Esophagus squamous epithelium (tissue), 5 donors: ENCODE measurements at regions not wholly inside any gene's neighbourhood (a gene's known extent, or its start where the extent isn't known, plus 50 kb on each side); places are given as distances from the start of the nearest gene placed in this dataset.

ENCODE experiments used
- DNase-seq: peaks from one replicate; lab custom pipeline; 2025; lab: John Stamatoyannopoulos, UW
- H3K27ac ChIP-seq, 4 donors: fragments of 200-600 bp; sonication (generic); one replicate each; pipeline ENCODE4 v1.5.1; 2016 to 2019; ENCODE audit warnings: mild to moderate bottlenecking in 1 of 4
- H3K27me3 ChIP-seq, 4 donors: fragments of 200-600 bp; sonication (generic); 1 replicate in 3 of 4; 2 replicates in 1 of 4; pipeline versions ENCODE4 v1.5.1 to v1.6.0; 2017 to 2021; ENCODE audit warnings: antibody characterized with exemption in 1 of 4
- H3K36me3 ChIP-seq, 3 donors: fragments of 200-600 bp; sonication (generic); one replicate each; pipeline ENCODE4 v1.5.1; 2016 to 2019
- H3K4me1 ChIP-seq, 3 donors: fragments of 200-600 bp; sonication (generic); one replicate each; pipeline ENCODE4 v1.5.1; 2017 to 2019
- H3K4me3 ChIP-seq, 4 donors: fragments of 200-600 bp; sonication (generic); 1 replicate in 3 of 4; 2 replicates in 1 of 4; pipeline ENCODE4 v1.5.1; 2016 to 2019; ENCODE audit warnings: mild to moderate bottlenecking in 2 of 4, moderate library complexity in 1 of 4
- H3K9me3 ChIP-seq, 3 donors: fragments of 200-600 bp; sonication (generic); one replicate each; pipeline ENCODE4 v1.5.1; 2016 to 2019
- POLR2A ChIP-seq, 4 donors: fragments of 450-650 bp; IDR thresholded peaks; one replicate each; pipeline ENCODE4 v1.6.1; 2017; ENCODE audit warnings: antibody characterized with exemption in 4 of 4, mild to moderate bottlenecking in 4 of 4, moderate library complexity in 3 of 4
- WGBS, 2 donors: methylation state at CpG; one replicate each; pipeline ENCODE4 v1.1.5; 2018; 5-methylcytosine and 5-hydroxymethylcytosine counted together
- intact Hi-C: fragments of 100-400 bp; cut with DNase I; formaldehyde crosslinking; loops from one replicate; pipeline ENCODE4 v1.15.0; 2022
- TF ChIP-seq, protein P1 (sequence below), 6 experiments: fragments of 450-650 bp in 4 of 6; fragments of 200-600 bp in 2 of 6; sonication (generic) in 2 of 6; IDR thresholded peaks; one replicate each; pipeline ENCODE4 v1.5.1; 2016 to 2019; ENCODE audit warnings: antibody characterized with exemption in 6 of 6, mild to moderate bottlenecking in 4 of 6, moderate library complexity in 4 of 6
- donor health status: DM: yes; HTN: yes; CAD: no.

- no peak for DNase-seq
- no peaks in the 10 kb centered on the region for H3K9me3 ChIP-seq
- no peak overlapping the region for H3K27ac ChIP-seq
- no peaks in the 10 kb centered on the region for H3K4me1 ChIP-seq
- no peak for TF ChIP-seq POLR2A (IDR thresholded peaks at IDR 0.05)
- TF ChIP-seq, protein P1, sequence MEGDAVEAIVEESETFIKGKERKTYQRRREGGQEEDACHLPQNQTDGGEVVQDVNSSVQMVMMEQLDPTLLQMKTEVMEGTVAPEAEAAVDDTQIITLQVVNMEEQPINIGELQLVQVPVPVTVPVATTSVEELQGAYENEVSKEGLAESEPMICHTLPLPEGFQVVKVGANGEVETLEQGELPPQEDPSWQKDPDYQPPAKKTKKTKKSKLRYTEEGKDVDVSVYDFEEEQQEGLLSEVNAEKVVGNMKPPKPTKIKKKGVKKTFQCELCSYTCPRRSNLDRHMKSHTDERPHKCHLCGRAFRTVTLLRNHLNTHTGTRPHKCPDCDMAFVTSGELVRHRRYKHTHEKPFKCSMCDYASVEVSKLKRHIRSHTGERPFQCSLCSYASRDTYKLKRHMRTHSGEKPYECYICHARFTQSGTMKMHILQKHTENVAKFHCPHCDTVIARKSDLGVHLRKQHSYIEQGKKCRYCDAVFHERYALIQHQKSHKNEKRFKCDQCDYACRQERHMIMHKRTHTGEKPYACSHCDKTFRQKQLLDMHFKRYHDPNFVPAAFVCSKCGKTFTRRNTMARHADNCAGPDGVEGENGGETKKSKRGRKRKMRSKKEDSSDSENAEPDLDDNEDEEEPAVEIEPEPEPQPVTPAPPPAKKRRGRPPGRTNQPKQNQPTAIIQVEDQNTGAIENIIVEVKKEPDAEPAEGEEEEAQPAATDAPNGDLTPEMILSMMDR (IDR thresholded peaks at IDR 0.05) = no peak
- H3K27me3 ChIP-seq = no peaks in the 10 kb centered on the region
- intact Hi-C loops = no loop called here
- H3K4me3 ChIP-seq = no peak overlapping the region
- H3K36me3 ChIP-seq = no peaks in the 10 kb centered on the region
- 67 to 75% methylated on average over 3 of the region's 3 CpGs for WGBS, 2 donors
Observed at GRCh38 chr6:85396159-85396808, 53.6 kb upstream of the NT5E start.

DNA sequence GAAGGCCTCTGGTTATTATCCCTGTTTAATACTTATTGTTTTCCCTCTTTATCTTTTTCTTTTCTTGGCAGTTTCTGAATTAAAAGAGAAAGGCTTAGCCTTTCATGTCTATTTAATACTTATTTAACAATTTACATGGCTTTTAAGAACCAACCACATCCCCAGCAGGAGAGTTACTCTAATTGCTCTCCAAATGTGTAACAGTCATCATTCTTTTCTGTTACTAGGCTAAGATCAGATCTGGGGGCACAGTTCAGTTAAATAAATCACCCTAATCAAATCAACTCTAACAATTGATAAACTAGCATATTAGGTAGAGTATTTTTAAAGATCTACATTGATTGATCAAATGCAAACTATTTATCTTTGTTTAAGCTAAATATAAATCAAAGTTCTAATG lies 54.1 kb upstream of the NT5E start:
- Histone ChIP-seq H3K4me3 (no peak overlapping the region), H3K27ac (no peak overlapping the region), H3K36me3 (no peaks in the 10 kb centered on the region), H3K27me3 (no peaks in the 10 kb centered on the region), H3K4me1 (no peaks in the 10 kb centered on the region), H3K9me3 (no peaks in the 10 kb centered on the region)
- intact Hi-C loops = no loop called here
- TF ChIP-seq, protein P1 (IDR thresholded peaks at IDR 0.05) = no peak
- no peak for TF ChIP-seq POLR2A (IDR thresholded peaks at IDR 0.05)
- DNase-seq = no peak

DNA sequence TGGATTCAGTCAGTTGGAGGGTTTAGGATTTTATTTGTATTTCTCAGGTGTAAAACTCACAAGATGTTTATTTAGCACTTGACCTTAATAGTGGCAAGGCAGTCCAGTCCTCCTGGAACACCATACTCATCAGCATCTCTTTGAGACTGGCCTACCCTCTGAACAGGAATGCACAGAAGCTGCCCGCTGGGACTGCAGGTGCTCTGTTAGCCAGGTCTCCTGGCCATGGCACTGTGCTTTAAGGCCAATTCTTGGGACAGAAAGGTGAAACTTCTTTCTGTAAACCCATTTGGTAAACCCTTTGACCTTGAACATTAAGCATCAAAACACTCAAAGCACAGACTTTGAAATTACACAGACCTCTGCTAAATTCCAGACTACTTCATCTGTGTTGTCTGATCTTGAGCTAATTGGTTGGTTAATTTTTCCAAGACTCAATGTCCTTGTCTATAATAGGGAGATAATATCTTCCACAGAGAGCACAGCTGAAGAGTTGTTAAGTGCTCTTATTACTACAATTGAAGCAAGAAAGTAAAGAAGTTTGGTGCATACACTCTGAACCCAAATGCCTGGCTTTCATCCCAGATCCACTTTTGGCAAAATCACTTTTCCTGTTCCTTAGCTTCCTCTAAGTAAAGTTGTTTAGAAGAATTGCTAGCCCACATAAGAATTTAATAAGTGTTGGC lies 54.9 kb upstream of the NT5E start:
- WGBS, 2 donors = 100% methylated on average over 1 of the region's 1 CpG
- Histone ChIP-seq H3K9me3 (no peaks in the 10 kb centered on the region), H3K4me1 (no peaks in the 10 kb centered on the region), H3K27me3 (no peaks in the 10 kb centered on the region), H3K27ac (no peak overlapping the region), H3K4me3 (no peak overlapping the region), H3K36me3 (no peaks in the 10 kb centered on the region)
- TF ChIP-seq POLR2A (IDR thresholded peaks at IDR 0.05) = no peak
- TF ChIP-seq, protein P1 (IDR thresholded peaks at IDR 0.05) = no peak
- intact Hi-C loops = no loop called here
- no peak for DNase-seq

GRCh38 chr6:85394199-85394598 lies 55.7 kb upstream of the NT5E start:
- H3K4me1 ChIP-seq = no peaks in the 10 kb centered on the region
- intact Hi-C loops = no loop called here
- TF ChIP-seq, protein P1 (IDR thresholded peaks at IDR 0.05) = no peak
- TF ChIP-seq POLR2A (IDR thresholded peaks at IDR 0.05) = no peak
- no peaks in the 10 kb centered on the region for H3K9me3 ChIP-seq
- no peak overlapping the region for H3K4me3 ChIP-seq
- H3K27me3 ChIP-seq = no peaks in the 10 kb centered on the region
- WGBS, 2 donors = 93 to 94% methylated on average over 1 of the region's 1 CpG
- no peak overlapping the region for H3K27ac ChIP-seq
- H3K36me3 ChIP-seq = no peaks in the 10 kb centered on the region
- DNase-seq = no peak

DNA sequence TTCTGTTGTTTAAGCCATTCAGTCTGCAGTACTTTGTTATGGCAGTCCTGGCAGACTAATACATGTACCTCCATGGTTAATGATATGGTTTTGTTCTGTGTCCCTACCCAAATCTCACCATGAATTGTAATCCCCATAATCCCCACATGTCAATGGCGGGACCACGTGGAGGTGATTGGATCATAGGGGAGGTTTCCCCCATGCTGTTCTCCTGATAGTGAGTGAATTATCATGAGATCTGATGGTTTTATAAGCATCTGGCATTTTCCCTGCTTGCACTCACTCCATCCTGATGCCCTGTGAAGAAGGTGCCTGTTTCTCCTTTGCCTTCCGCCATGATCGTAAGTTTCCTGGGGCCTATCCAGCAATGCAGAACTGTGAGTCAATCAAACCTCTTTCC lies 57.5 kb upstream of the NT5E start:
- Histone ChIP-seq H3K27ac (no peak overlapping the region), H3K4me3 (no peak overlapping the region), H3K27me3 (no peaks in the 10 kb centered on the region), H3K36me3 (no peaks in the 10 kb centered on the region), H3K4me1 (no peaks in the 10 kb centered on the region), H3K9me3 (no peaks in the 10 kb centered on the region)
- 88 to 94% methylated on average over 4 of the region's 4 CpGs for WGBS, 2 donors
- intact Hi-C loops = no loop called here
- no peak for TF ChIP-seq POLR2A (IDR thresholded peaks at IDR 0.05)
- TF ChIP-seq, protein P1 (IDR thresholded peaks at IDR 0.05) = no peak
- DNase-seq = no peak
